ENCODE measurements at regions not wholly inside any gene's neighbourhood (a gene's known extent, or its start where the extent isn't known, plus 50 kb on each side); places are given as distances from the start of the nearest gene placed in this dataset.

DNA sequence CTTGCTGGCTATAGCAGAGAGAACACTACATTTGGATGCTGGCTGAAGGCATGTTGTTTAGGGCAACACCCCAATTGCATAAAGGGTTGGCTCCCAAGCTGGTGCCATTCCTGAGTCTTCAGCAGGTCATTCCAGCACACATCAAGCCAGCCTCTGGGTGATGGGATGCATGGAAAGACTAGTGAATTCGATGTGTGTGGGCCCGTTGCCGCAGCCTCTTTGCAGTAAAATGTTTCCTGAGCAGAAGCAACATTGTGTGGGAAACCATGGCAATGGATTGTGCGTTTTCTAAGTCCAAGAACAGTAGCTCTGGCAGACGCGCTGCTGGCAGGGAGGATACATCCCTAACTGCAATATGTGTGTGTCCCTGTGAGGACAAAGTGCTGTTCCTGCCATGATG is 142.4 kb upstream of the SLC24A3 start:
- Histone ChIP-seq H3K9ac (ENCODE audit: low read depth, low read length) (no peak overlapping the region), H3K27ac (ENCODE audit: low read depth, low read length) (no peak overlapping the region), H3K4me3 (ENCODE audit: low read depth, low read length) (no peak overlapping the region), H3K4me1 (ENCODE audit: control insufficient read depth, insufficient read depth, low read length) (0 out of 2 replicates have a peak, but pooled peaks cover 5% of the 10 kb centered on the region), H3K9me3 (ENCODE audit: control insufficient read depth, insufficient read depth, low read length) (peaks cover 29% of the 10 kb centered on the region), H3K27me3 (ENCODE audit: control insufficient read depth, insufficient read depth, low read length) (no peaks in the 10 kb centered on the region), H3K36me3 (ENCODE audit: control insufficient read depth, insufficient read depth, low read length) (no peaks in the 10 kb centered on the region)

DNA sequence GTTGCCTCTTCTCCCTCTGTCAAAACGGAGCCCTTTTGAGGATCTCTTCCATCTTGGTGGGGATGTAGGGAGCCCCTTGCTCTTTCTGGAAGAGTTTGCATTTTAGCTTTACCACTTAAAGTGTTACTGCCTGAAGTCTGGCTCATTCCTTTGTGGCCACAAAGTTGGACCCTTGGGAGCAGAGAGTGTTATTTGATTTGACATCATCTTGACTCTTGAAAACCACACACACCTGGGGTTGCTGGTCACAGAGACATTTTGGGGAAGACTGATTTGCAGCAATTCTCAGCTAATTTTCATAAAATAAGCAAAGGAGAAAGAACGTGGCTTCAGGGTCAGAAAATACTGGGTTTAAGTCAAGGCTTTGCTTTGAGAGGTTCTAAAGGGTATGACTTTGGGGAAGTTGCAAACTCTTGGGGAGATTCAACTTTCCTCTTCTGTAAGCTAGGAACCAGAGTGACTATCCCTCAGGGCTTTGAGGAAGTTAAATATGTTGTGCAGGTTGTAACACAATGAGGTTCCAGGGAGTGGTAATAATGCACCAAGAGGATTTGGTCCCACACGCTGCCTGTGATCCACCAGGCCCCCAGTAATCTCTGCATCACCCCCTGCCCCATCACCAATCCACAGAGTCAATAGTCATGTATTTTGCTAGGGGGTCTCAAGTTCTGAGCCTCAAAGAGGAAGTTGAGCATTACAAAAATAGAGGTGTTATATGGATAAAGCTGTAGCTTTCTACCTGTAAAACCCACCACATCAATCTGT is 141.6 kb upstream of the SLC24A3 start:
- no peak overlapping the region for H3K27ac ChIP-seq (ENCODE audit: low read depth, low read length)
- no peak overlapping the region for H3K4me3 ChIP-seq (ENCODE audit: low read depth, low read length)
- H3K9ac ChIP-seq (ENCODE audit: low read depth, low read length), result no peak overlapping the region
- H3K36me3 ChIP-seq (ENCODE audit: control insufficient read depth, insufficient read depth, low read length), result no peaks in the 10 kb centered on the region
- 0 out of 2 replicates have a peak, but pooled peaks cover 5% of the 10 kb centered on the region for H3K4me1 ChIP-seq (ENCODE audit: control insufficient read depth, insufficient read depth, low read length)
- no peaks in the 10 kb centered on the region for H3K27me3 ChIP-seq (ENCODE audit: control insufficient read depth, insufficient read depth, low read length)
- H3K9me3 ChIP-seq (ENCODE audit: control insufficient read depth, insufficient read depth, low read length), result peaks cover 23% of the 10 kb centered on the region

DNA sequence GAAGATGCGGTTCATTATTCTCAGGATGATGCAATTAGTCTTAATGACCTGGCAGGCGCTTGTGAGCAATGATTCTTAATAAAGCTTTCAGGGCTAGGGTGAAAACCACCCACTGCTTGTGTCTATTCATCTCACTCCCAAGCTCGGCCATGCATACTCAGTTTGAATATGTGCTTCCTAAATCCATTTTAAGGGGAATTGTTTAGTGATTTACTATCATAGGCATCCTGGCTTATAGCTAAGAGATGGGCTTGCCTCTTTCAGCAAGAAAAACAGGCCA is 141.1 kb upstream of the SLC24A3 start:
- peaks cover 17% of the 10 kb centered on the region for H3K9me3 ChIP-seq (ENCODE audit: control insufficient read depth, insufficient read depth, low read length)
- no peak overlapping the region for H3K9ac ChIP-seq (ENCODE audit: low read depth, low read length)
- H3K4me1 ChIP-seq (ENCODE audit: control insufficient read depth, insufficient read depth, low read length), result 0 out of 2 replicates have a peak, but pooled peaks cover 5% of the 10 kb centered on the region
- no peaks in the 10 kb centered on the region for H3K27me3 ChIP-seq (ENCODE audit: control insufficient read depth, insufficient read depth, low read length)
- H3K36me3 ChIP-seq (ENCODE audit: control insufficient read depth, insufficient read depth, low read length), result no peaks in the 10 kb centered on the region
- H3K4me3 ChIP-seq (ENCODE audit: low read depth, low read length), result no peak overlapping the region
- H3K27ac ChIP-seq (ENCODE audit: low read depth, low read length), result no peak overlapping the region

DNA sequence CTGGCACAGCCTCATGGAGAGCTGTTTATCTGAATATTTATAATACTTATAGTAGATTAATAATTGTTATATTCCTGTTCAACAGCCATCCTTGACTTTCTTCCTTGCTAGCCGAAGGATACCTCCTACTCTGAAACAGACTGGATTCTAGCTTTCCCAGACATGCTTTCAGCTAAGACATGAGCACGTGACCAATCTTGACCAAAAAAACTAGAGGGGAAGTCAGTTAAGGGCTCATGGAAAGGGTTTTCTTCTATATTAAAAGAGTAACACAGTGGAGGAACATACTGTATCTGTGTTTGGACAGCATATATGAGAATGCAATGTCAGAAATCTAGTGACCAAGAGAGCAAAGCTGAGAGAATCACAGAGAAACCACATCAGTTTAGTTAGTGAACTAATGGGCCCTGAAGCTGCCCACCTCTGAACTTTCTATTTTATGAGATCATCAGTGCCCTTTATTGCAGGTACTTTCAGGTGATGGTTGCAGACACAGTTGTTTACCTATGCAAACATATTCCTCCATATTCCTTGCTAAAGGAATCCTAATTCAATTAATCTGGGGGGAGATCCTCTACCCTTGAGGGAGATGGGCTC is 140.4 kb upstream of the SLC24A3 start:
- no peak overlapping the region for H3K4me3 ChIP-seq (ENCODE audit: low read depth, low read length)
- H3K4me1 ChIP-seq (ENCODE audit: control insufficient read depth, insufficient read depth, low read length), result 0 out of 2 replicates have a peak, but pooled peaks cover 5% of the 10 kb centered on the region
- no peaks in the 10 kb centered on the region for H3K36me3 ChIP-seq (ENCODE audit: control insufficient read depth, insufficient read depth, low read length)
- peaks cover 11% of the 10 kb centered on the region for H3K9me3 ChIP-seq (ENCODE audit: control insufficient read depth, insufficient read depth, low read length)
- H3K27me3 ChIP-seq (ENCODE audit: control insufficient read depth, insufficient read depth, low read length), result no peaks in the 10 kb centered on the region
- no peak overlapping the region for H3K27ac ChIP-seq (ENCODE audit: low read depth, low read length)
- no peak overlapping the region for H3K9ac ChIP-seq (ENCODE audit: low read depth, low read length)

DNA sequence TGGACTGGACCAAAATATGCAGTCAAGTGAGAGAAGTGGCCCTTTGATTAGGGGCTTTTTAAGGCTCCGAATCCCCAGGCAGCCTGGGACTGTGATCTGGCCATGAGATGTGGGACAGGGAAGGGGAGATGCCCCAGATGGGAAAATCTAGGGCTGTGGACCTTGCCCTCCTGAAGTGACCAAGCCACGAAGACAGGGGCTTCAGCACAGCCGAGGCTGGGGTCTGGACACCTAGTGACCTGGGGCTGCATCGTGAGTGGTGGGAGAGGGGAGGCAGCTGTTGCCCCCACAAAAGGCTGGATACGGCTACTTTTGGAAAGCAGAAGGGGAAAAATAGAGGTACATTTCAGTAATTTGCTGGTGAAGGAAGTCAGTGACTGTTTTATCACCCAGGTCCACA is 139.5 kb upstream of the SLC24A3 start:
- Histone ChIP-seq H3K4me1 (ENCODE audit: control insufficient read depth, insufficient read depth, low read length) (0 out of 2 replicates have a peak, but pooled peaks cover 5% of the 10 kb centered on the region), H3K27me3 (ENCODE audit: control insufficient read depth, insufficient read depth, low read length) (no peaks in the 10 kb centered on the region), H3K4me3 (ENCODE audit: low read depth, low read length) (no peak overlapping the region), H3K36me3 (ENCODE audit: control insufficient read depth, insufficient read depth, low read length) (no peaks in the 10 kb centered on the region), H3K9ac (ENCODE audit: low read depth, low read length) (no peak overlapping the region), H3K9me3 (ENCODE audit: control insufficient read depth, insufficient read depth, low read length) (peaks cover 2% of the 10 kb centered on the region; the same call in 1 of the 2 replicates), H3K27ac (ENCODE audit: low read depth, low read length) (no peak overlapping the region)

DNA sequence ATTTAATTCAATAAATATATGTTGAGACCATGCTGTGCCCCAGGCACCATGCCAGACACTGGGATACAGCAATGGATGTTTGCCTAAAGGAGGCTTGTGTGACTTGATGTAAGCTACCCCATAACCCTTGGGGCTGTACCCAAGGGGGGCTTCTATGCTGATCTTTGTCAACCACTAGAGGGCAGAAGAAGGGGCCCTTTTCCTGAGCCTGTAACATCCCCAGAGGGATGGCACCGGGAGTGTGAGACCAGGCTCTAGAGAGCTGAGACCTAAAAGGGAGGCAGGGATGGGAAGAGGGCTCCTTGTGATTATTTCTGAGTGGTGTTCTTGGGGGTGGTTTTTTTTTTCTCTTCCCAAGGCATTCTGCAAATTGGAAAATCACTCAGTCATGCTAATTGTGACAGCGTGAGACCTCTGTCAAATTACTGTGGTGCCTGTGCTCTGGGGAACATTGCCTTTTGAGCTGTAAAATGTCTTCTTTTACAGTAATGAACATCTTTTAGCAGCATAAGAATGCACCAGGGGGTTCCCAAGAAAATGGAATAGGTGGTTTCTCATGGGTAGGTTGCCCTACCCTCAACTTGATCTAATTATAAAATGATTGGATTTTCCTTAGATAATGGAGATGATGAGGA is 138.7 kb upstream of the SLC24A3 start:
- Histone ChIP-seq H3K9me3 (ENCODE audit: control insufficient read depth, insufficient read depth, low read length) (no peaks in the 10 kb centered on the region), H3K9ac (ENCODE audit: low read depth, low read length) (no peak overlapping the region), H3K27ac (ENCODE audit: low read depth, low read length) (no peak overlapping the region), H3K27me3 (ENCODE audit: control insufficient read depth, insufficient read depth, low read length) (no peaks in the 10 kb centered on the region), H3K4me1 (ENCODE audit: control insufficient read depth, insufficient read depth, low read length) (0 out of 2 replicates have a peak, but pooled peaks cover 5% of the 10 kb centered on the region), H3K36me3 (ENCODE audit: control insufficient read depth, insufficient read depth, low read length) (no peaks in the 10 kb centered on the region), H3K4me3 (ENCODE audit: low read depth, low read length) (no peak overlapping the region)

DNA sequence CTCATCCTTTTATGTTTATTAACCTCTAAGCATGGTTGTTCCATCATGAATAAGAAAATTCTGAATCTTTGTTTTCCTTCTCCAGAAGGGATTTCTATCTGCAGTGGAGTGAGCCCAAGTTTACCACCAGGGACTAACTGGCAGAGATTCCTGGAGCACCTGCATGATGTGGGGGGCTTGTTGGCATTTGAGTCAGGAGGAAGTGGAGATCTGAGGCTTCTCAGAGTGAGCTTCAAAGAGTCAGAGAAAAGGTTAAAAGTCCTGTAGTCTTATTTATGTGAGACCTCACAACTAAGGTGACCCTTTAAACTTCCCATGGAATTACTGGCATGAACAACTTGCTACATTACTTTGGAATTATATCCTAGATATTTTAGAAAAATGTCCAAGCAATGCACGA is 138.1 kb upstream of the SLC24A3 start:
- Histone ChIP-seq H3K4me1 (ENCODE audit: control insufficient read depth, insufficient read depth, low read length) (0 out of 2 replicates have a peak, but pooled peaks cover 5% of the 10 kb centered on the region), H3K9ac (ENCODE audit: low read depth, low read length) (no peak overlapping the region), H3K9me3 (ENCODE audit: control insufficient read depth, insufficient read depth, low read length) (no peaks in the 10 kb centered on the region), H3K27ac (ENCODE audit: low read depth, low read length) (no peak overlapping the region), H3K4me3 (ENCODE audit: low read depth, low read length) (no peak overlapping the region), H3K36me3 (ENCODE audit: control insufficient read depth, insufficient read depth, low read length) (no peaks in the 10 kb centered on the region), H3K27me3 (ENCODE audit: control insufficient read depth, insufficient read depth, low read length) (no peaks in the 10 kb centered on the region)

DNA sequence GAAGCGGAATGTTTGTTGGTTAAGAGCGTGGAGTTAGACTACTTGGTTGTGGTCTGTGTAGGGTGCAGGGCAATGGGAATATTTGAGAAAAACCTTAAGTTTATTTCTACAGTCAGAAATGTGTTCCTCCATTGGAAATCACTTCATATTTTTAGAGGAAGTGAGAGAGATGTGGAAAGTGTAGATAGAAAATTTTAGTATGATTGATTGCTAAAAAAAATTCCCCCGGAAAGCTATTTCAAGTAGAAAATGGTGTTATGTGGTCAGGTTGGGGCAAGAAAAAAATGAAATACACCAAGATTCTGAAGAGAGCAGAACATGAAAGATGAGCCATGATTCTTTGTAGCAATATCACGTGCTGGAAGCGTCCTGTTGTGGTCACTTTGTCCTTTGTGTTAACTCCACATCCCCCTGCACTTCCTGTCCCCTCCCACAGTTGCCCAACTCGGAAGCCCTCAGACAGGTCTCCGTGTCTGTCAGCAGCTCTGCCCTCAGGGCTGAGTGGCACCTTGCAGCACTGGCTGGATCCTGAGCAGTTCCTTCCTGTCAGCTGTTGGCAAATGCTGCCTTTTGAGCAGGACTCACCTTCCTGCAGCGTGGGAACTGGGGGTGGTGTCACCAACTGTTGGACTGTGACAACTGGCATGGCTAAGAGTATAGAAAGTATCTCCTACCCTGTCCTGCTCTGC is 137.5 kb upstream of the SLC24A3 start:
- H3K4me1 ChIP-seq (ENCODE audit: control insufficient read depth, insufficient read depth, low read length), result 0 out of 2 replicates have a peak, but pooled peaks cover 5% of the 10 kb centered on the region
- H3K4me3 ChIP-seq (ENCODE audit: low read depth, low read length), result no peak overlapping the region
- H3K9me3 ChIP-seq (ENCODE audit: control insufficient read depth, insufficient read depth, low read length), result no peaks in the 10 kb centered on the region
- H3K27ac ChIP-seq (ENCODE audit: low read depth, low read length), result no peak overlapping the region
- H3K36me3 ChIP-seq (ENCODE audit: control insufficient read depth, insufficient read depth, low read length), result no peaks in the 10 kb centered on the region
- no peaks in the 10 kb centered on the region for H3K27me3 ChIP-seq (ENCODE audit: control insufficient read depth, insufficient read depth, low read length)
- no peak overlapping the region for H3K9ac ChIP-seq (ENCODE audit: low read depth, low read length)

DNA sequence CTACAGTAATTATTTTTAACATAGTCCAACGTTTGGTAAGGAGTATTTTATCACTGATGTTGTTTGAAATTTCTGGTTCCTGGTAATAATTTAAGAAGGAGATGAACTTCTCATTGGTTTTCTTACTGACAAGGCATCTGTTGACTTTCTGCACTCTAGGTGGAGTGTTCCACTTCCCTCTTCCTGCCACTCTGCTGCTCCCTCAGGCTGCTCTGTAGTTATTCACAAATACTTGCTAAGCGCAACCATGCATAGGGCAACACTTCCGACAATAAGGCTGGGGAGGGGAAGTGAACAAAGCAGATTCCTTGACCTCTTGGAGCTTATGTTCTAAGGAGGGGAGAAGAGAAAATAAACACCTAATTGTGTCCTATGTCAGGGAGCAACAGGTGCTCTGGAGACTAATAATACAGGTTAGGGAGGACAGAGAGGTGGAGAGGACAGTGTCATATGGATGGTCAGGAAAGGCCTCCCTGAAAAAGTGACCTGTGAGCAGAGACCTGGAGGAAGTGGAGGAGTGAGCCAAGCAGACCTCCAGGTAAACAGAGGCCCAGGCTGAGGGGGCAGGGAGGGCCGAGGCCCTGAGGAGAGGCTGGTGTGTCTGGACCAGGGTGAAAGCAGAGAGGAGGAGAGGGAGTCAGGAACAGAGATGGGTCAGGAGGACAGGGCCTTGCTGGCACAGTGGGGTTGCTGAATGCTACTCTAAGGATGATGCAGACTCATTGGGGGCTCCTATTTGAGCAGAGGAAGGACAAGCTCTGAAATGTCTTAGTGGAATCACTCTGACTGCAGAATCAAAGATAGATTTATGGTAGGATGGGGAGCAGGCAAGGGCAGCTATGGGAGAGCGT is 134.8 kb upstream of the SLC24A3 start:
- no peaks in the 10 kb centered on the region for H3K36me3 ChIP-seq (ENCODE audit: control insufficient read depth, insufficient read depth, low read length)
- H3K4me1 ChIP-seq (ENCODE audit: control insufficient read depth, insufficient read depth, low read length), result 0 out of 2 replicates have a peak, but pooled peaks cover 5% of the 10 kb centered on the region
- H3K27ac ChIP-seq (ENCODE audit: low read depth, low read length), result no peak overlapping the region
- H3K9ac ChIP-seq (ENCODE audit: low read depth, low read length), result no peak overlapping the region
- H3K27me3 ChIP-seq (ENCODE audit: control insufficient read depth, insufficient read depth, low read length), result no peaks in the 10 kb centered on the region
- no peaks in the 10 kb centered on the region; the same call in 1 of the 2 replicates for H3K9me3 ChIP-seq (ENCODE audit: control insufficient read depth, insufficient read depth, low read length)
- no peak overlapping the region for H3K4me3 ChIP-seq (ENCODE audit: low read depth, low read length)

Measured in HUES48 (cell line).